ENCODE measurements at regions not wholly inside any gene's neighbourhood (a gene's known extent, or its start where the extent isn't known, plus 50 kb on each side); places are given as distances from the start of the nearest gene placed in this dataset.

GRCh38 chr1:188070848-188071247, 1242.1 kb downstream of the PLA2G4A start:
- H3K27me3 ChIP-seq (replicated peaks; ENCODE audit: control insufficient read depth, insufficient read depth, low read length) = no peaks in the 10 kb centered on the region
- H3K36me3 ChIP-seq (ENCODE audit: control insufficient read depth, insufficient read depth, low read length) = no peaks in the 10 kb centered on the region
- H3K4me3 ChIP-seq (replicated peaks; ENCODE audit: low read depth, low read length) = no peak overlapping the region
- no peak for TF ChIP-seq CTCF (IDR thresholded peaks at IDR 0.05; ENCODE audit: insufficient read depth, low read length, poor library complexity, severe bottlenecking)
- no peak for DNase-seq (ENCODE audit: extremely low read depth, insufficient read length)

- no peaks in the 10 kb centered on the region for H3K27me3 ChIP-seq (replicated peaks; ENCODE audit: control insufficient read depth, insufficient read depth, low read length)
- TF ChIP-seq CTCF (IDR thresholded peaks at IDR 0.05; ENCODE audit: insufficient read depth, low read length, poor library complexity, severe bottlenecking) = no peak
- H3K36me3 ChIP-seq (ENCODE audit: control insufficient read depth, insufficient read depth, low read length) = no peaks in the 10 kb centered on the region
- H3K4me3 ChIP-seq (replicated peaks; ENCODE audit: low read depth, low read length) = no peak overlapping the region
- no peak for DNase-seq (ENCODE audit: extremely low read depth, insufficient read length)
Measured at GRCh38 chr1:188089015-188089414, 1260.3 kb downstream of the PLA2G4A start.

DNA sequence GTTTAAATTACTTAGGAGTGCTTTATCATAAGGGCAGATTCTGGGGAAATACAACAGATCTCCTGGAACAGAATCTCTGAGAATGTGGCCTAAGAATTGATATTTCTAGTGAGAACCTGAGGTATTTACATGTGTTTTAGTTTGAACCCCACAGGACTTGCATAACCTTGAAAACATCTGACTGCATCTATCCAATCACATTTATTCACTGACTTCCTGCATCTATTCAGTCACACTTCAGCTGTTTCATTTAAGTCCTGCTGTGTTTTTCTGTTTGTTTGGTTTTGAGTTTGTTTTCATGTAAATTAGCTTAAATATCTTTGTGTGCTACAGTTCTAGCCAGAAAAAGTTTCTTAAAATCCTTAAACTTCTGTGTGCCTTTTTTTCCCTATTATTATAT, 1260.7 kb downstream of the PLA2G4A start:
- no peak overlapping the region for H3K4me3 ChIP-seq (replicated peaks; ENCODE audit: low read depth, low read length)
- no peak for DNase-seq (ENCODE audit: extremely low read depth, insufficient read length)

DNA sequence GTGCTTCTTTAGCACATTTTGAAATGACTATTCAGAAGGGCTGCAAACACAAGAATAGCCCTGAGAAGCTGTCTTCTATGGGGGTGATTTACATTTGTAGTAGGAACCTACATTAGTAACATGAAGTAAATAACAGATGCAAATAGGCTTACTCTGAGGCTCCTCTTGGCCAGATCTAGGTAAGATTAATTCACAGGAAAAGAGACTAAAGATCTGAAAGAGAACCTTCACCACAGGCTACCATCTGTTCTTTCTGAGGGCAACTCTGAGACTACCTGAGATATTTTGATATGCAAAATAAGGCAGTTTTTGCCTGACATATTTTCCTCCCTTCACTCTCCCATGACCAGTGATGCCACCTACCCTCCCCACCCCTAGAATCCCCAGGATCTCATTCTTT, 1267.8 kb downstream of the PLA2G4A start:
- no peak for TF ChIP-seq CTCF (IDR thresholded peaks at IDR 0.05; ENCODE audit: insufficient read depth, low read length, poor library complexity, severe bottlenecking)
- no peak for DNase-seq (ENCODE audit: extremely low read depth, insufficient read length)
- Histone ChIP-seq H3K27me3 (replicated peaks; ENCODE audit: control insufficient read depth, insufficient read depth, low read length) (no peaks in the 10 kb centered on the region), H3K4me3 (replicated peaks; ENCODE audit: low read depth, low read length) (no peak overlapping the region), H3K36me3 (ENCODE audit: control insufficient read depth, insufficient read depth, low read length) (no peaks in the 10 kb centered on the region)

More for the DNA sequence above, 1260.7 kb downstream of the PLA2G4A start:
- TF ChIP-seq CTCF (IDR thresholded peaks at IDR 0.05; ENCODE audit: insufficient read depth, low read length, poor library complexity, severe bottlenecking) = no peak
- H3K36me3 ChIP-seq (ENCODE audit: control insufficient read depth, insufficient read depth, low read length) = no peaks in the 10 kb centered on the region
- no peaks in the 10 kb centered on the region for H3K27me3 ChIP-seq (replicated peaks; ENCODE audit: control insufficient read depth, insufficient read depth, low read length)

- Histone ChIP-seq H3K27me3 (replicated peaks; ENCODE audit: control insufficient read depth, insufficient read depth, low read length) (no peaks in the 10 kb centered on the region), H3K4me3 (replicated peaks; ENCODE audit: low read depth, low read length) (no peak overlapping the region), H3K36me3 (ENCODE audit: control insufficient read depth, insufficient read depth, low read length) (no peaks in the 10 kb centered on the region)
- no peak for DNase-seq (ENCODE audit: extremely low read depth, insufficient read length)
- no peak for TF ChIP-seq CTCF (IDR thresholded peaks at IDR 0.05; ENCODE audit: insufficient read depth, low read length, poor library complexity, severe bottlenecking)
Measured at GRCh38 chr1:188117436-188117835, 1288.7 kb downstream of the PLA2G4A start.

DNA sequence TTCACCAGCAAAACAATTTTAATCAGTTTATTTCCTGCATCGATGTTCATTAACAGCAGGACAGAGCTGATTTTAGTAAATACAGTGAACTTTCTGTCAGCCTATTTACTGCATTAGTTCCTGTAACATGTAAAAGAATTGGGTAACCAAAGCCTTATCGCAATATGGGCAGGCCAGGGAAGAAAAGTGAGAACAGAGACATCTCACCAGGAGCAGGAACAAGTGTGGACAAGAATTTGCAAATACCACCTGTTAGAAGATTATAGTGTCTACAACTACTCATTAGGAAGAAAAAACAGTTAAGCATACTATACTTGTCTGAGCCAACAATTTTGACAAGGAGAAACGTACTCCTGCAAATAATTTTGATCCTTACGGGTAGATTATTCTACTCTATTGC, 1293.9 kb downstream of the PLA2G4A start:
- no peaks in the 10 kb centered on the region for H3K36me3 ChIP-seq (ENCODE audit: control insufficient read depth, insufficient read depth, low read length)
- H3K27me3 ChIP-seq (replicated peaks; ENCODE audit: control insufficient read depth, insufficient read depth, low read length) = no peaks in the 10 kb centered on the region
- no peak for DNase-seq (ENCODE audit: extremely low read depth, insufficient read length)
- no peak for TF ChIP-seq CTCF (IDR thresholded peaks at IDR 0.05; ENCODE audit: insufficient read depth, low read length, poor library complexity, severe bottlenecking)
- no peak overlapping the region for H3K4me3 ChIP-seq (replicated peaks; ENCODE audit: low read depth, low read length)

Measured in GM06990 (cell line).